Activated T-cell treated with anti-CD3 and anti-CD28 coated beads, Interleukin-2, amount 50 U/mL, for 1 hour (primary cell): ENCODE measurements at regions not wholly inside any gene's neighbourhood (a gene's known extent, or its start where the extent isn't known, plus 50 kb on each side); places are given as distances from the start of the nearest gene placed in this dataset.
"Not testable (repeated sequence)": the region's sequence is repeated elsewhere in the genome, so short reads cannot be mapped to it uniquely, and the experiment has no call there.

Source experiments
- DNase-seq: peaks from one replicate; pipeline ENCODE4 v3.0.0-alpha.2; 2020

GRCh38 chr5:167921796-167922195 lies 369.6 kb upstream of the WWC1 start:
- no peak for DNase-seq

- DNase-seq: no peak
These were observed 368.0 kb upstream of the WWC1 start for GRCh38 chr5:167923396-167923795.

GRCh38 chr5:167929841-167930240 lies 361.6 kb upstream of the WWC1 start:
- DNase-seq: no peak

- DNase-seq: no peak
These were observed 356.9 kb upstream of the WWC1 start for GRCh38 chr5:167934551-167934971.

GRCh38 chr5:167936022-167936421 lies 355.4 kb upstream of the WWC1 start:
- no peak for DNase-seq

- DNase-seq: no peak
These were observed 354.4 kb upstream of the WWC1 start for GRCh38 chr5:167936944-167937634.

GRCh38 chr5:167937635-167937998 lies 353.8 kb upstream of the WWC1 start:
- DNase-seq: no peak

- DNase-seq: no peak
These were observed 351.8 kb upstream of the WWC1 start for GRCh38 chr5:167939686-167940085.

- no peak for DNase-seq
These were observed 350.5 kb upstream of the WWC1 start for GRCh38 chr5:167940911-167941310.

GRCh38 chr5:167941556-167941955 lies 349.9 kb upstream of the WWC1 start:
- DNase-seq: not testable (repeated sequence)

- DNase-seq: no peak
These were observed 348.1 kb upstream of the WWC1 start for GRCh38 chr5:167943343-167943742.

GRCh38 chr5:167944121-167944852 lies 347.2 kb upstream of the WWC1 start:
- no peak for DNase-seq

GRCh38 chr5:167945542-167946384 lies 345.7 kb upstream of the WWC1 start:
- no peak for DNase-seq

- DNase-seq: no peak
These were observed 344.1 kb upstream of the WWC1 start for GRCh38 chr5:167947306-167947705.

GRCh38 chr5:167948251-167948650 lies 343.2 kb upstream of the WWC1 start:
- no peak for DNase-seq

GRCh38 chr5:167949435-167949834 lies 342.0 kb upstream of the WWC1 start:
- DNase-seq: no peak

- DNase-seq: no peak
These were observed 341.2 kb upstream of the WWC1 start for GRCh38 chr5:167950126-167950721.

GRCh38 chr5:167951116-167951515 lies 340.3 kb upstream of the WWC1 start:
- DNase-seq: no peak

- no peak for DNase-seq
These were observed 339.0 kb upstream of the WWC1 start for GRCh38 chr5:167952278-167952995.

- DNase-seq: no peak
These were observed 338.2 kb upstream of the WWC1 start for GRCh38 chr5:167953151-167953798.

GRCh38 chr5:167961731-167962130 lies 329.7 kb upstream of the WWC1 start:
- no peak for DNase-seq

GRCh38 chr5:167964529-167964928 lies 326.9 kb upstream of the WWC1 start:
- no peak for DNase-seq
